HG02763 (cell line): ENCODE measurements at regions not wholly inside any gene's neighbourhood (a gene's known extent, or its start where the extent isn't known, plus 50 kb on each side); places are given as distances from the start of the nearest gene placed in this dataset.

ENCODE experiments used
- ATAC-seq: cut with Tn5 transposase; IDR thresholded peaks from one replicate; pipeline ENCODE4 v1.9.1; 2021; ENCODE audit warnings: mild to moderate bottlenecking, moderate library complexity; ENCODE audit not compliant: unreplicated experiment

DNA sequence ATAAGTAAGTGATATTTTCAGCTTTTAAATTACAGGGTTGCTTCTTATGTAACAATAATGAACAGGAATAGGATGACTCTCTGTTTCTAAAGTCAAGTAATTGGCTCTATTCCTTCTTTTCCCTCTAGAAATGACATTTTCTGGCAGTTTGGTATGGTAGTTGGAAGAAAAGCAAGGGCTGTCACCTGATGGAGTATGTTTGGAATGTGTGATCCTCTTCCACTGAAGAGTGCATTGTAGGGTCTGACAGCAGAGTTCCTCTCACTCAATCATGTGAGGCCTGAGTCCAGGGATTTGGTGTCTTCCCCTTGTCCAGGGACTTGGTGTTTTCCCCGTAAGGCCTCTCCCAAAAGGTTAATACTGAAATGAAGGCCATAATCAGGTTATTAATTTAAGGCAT, 233.8 kb upstream of the FBXL7 start:
- ATAC-seq, result no peak

- no peak for ATAC-seq
These were observed 236.0 kb upstream of the FBXL7 start for GRCh38 chr5:15263942-15264341.

- ATAC-seq, result no peak
These were observed 236.6 kb upstream of the FBXL7 start for GRCh38 chr5:15263406-15263805.

DNA sequence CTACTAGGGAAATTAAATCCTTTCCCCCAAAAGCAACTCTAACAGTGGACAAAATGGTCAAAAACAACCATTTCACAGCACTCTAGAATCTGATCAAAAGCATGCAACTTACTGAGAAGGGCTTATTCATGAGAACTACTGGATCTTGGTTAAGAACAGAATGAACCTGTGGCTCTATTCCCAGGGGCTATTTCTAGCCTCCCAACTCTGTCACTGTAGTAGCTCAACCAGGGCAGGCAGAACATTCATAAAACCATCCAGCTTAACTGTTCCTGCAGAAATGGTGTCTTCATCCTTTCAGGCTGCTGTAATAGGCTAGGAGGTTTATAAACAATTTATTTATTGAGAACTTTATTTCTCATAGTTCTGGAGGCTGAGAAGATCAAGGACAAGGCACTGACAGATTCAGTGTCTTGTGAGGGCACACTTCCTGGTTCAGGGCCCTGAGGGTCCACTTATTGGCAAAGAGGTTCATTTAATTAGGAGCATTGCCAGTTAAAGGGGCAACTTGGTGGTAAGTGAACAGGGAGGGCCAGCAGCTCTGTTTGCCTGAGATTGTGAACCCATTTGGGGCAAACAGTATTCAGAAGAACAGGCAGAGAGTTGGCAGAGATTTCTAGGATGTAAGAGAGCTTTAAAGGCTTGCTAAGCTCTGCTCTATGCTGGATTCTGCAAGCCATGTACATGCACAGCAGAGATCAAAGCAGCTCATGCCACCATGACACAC, 238.5 kb upstream of the FBXL7 start:
- ATAC-seq, result no peak

DNA sequence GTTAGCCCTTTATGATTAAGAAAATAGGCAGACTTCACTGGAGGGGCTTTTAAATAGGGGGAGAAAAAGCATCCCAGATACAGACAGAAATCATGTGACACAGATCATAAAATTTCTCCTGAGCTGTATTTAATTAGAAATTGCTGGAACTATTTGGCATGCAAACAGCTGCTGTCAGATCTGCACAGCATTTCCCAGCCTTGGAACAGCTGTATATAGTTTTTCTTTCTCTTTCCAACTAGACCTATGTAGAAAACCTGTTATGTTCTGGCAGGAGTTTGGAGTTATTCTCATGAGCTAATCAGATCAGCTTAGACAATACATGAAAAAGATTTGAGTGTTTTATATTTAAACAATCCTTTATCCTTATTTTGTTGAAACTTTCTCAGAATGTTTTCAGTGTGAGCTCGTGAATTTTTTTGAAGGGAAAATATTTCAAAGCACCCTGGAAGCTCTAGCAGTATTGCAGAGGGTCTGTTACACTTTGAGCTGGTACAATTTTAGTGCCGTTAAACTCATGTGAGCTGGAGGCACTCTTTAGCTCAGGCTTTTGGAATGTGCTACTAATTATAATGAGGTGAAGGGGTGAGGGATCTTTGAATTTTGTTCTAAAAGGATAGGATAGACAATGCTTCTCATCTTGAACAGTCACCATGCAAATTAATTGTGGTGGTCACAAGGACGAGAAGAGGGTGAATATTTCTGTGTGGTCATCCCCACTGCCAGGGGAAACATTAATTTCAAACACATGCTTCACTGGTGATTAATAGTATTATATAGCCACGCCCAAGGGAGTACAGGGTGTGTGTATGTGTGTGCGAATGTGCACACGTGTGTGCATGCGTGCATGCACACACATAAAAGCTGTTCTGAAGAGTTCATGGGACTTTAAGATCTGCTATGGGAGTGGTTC, 239.4 kb upstream of the FBXL7 start:
- ATAC-seq, result no peak

DNA sequence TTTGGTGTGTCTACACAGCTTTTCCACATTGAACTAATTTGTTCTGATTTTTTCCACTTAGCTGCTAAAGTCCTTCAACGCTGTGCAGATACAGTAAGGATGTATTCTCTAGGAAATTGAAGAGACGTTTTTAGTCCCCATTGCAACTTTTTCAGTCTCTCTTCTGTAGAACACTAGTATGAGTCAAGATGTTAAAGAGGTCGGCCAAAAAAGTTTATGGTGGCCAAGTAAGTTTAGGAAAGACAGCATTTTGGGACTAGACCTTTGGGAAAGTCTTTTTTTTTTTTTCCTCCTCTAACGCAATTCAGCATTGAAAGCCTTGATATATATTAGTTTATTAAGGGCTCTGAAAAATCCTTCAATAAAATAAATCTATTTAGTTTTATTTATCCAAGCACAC, 243.5 kb upstream of the FBXL7 start:
- ATAC-seq, result no peak

GRCh38 chr5:15255576-15255975, 244.4 kb upstream of the FBXL7 start:
- no peak for ATAC-seq

GRCh38 chr5:15254607-15255006, 245.4 kb upstream of the FBXL7 start:
- no peak for ATAC-seq

DNA sequence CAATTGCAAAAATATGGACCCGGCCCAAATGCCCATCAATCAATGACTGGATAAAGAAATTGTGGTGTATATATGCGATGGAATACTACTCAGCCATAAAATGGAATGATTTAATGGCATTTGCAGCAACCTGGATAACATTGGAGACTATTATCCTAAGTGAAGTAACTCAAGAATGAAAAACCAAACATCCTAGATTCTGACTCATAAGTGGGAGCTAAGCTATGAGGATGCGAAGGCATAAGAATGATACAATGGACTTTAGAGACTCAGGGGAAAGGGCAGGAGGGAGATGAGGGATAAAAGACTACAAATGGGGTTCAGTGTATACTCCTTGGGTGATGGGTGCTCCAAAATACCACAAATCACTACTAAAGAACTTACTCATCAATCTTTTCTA, 247.6 kb upstream of the FBXL7 start:
- ATAC-seq, result no peak

DNA sequence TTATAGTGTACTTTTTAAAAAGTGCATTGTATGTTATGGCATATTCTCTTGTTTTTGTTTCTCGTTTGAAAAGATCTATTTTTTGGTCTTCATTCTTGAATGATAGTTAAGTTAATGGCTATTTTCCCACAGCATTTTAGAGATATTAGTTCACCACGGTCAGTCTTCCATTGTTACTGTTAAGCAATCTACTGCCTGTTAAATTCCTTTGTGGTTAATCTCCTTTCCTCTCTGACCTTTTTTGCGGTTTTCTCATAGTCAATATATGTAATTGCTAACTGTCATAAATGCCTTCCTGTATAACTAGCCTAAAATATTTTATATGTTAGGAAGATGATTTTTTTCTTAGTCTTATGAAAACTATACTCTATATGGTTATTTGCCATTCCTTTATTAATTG, 250.8 kb upstream of the FBXL7 start:
- no peak for ATAC-seq

DNA sequence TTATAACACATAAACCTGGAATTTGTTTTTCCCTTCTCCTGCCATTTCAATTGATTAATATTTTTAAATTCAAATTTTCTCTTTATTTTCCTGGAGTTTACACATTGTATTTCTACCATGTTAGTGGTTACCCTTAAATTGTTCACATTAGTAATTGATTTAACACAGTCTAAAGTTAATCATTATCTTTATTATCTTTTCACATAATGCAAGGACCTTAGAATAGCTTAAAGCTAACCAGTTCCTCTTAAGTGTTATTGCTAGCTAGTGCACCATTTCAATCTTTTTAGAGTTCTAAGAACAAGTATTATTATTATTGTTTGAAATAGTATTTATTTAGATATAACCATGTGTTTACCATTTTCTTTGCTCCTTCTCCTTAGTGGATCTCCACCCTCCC, 251.2 kb upstream of the FBXL7 start:
- no peak for ATAC-seq

DNA sequence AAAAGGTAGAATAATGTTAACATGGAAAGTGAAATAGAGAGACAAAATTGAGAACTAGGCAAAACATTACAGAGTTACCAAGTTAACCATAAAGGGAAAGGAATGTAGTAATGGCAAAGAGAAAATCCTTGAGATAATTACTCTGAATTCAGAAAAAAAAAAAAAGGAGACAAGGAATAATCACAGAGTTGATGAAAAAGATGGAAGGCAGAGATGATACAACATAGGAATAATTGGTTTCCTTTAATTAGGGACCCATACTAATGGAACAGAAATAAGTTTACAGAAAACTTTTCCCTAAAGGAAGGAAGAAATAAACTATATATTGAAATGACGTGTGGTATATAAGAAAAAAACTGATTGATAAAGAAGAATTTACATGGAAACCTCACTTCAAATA, 254.1 kb upstream of the FBXL7 start:
- no peak for ATAC-seq

GRCh38 chr5:15243301-15244020, 256.5 kb upstream of the FBXL7 start:
- ATAC-seq, result no peak

GRCh38 chr5:15241216-15241821, 258.7 kb upstream of the FBXL7 start:
- no peak for ATAC-seq

GRCh38 chr5:15238006-15238405, 262.0 kb upstream of the FBXL7 start:
- no peak for ATAC-seq

DNA sequence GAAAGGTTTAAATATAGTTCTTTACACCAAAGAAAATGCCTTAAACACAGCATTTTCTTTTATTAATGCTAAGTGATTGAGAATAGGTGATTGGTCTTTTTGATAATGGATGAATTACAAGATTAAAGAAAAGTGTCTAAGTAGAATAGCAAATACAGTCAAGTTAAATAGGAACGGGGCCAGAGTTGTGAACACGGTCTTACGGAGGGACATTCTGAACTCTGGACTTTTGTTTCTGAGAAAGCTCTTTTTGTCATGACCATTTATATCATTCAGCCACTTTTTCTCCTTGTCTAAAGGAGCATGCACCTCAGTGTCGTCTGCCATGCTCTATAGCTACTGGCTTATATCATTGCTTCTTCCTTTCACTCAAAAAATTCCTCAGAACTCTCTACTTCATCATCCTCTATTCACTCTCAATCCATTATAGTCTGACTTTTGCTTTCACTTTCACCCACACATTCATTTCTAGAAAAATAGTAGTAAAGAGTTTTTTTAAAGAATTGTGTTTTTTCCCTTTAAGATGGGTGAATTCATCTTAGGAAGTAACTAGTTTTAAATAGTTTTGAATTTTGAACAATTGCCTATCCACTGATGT, 263.0 kb upstream of the FBXL7 start:
- ATAC-seq, result no peak

DNA sequence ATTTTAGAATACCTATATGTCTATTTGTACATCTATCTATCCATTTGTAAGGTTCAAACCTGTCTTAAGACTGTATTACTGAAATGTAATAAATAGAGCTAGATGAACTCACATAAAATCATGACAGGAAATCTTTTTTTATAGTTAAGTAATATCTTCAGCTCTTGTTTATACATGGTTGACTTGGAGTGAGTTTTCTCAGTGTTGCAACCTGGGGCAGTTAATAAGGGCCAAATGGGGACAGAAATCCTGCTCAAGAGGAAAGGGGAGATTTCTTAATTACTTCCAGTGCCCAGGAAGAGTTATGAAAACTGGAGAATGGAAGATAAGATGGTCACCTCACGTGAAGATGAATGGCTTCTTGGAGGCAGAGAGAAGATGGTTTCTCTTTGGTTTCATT, 265.1 kb upstream of the FBXL7 start:
- ATAC-seq, result no peak

DNA sequence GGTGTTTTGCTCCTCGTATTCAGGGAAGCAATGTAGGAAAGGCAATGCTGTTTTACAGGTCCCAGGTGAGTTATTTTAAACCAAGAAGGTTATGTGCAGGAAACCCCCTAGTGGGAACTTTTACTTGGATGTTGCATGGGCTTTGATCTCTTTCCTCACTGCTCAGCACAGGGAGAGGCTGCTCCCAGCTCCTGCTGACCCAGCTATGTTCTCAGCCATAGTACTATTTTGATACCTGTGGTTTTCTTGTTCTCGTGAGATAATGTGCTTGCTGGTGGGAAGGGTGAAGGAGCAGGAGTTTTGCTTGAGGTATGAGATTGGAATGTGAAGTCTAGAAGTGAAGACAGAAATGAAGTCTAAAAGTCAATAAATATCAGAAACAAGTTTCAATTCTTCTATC, 265.6 kb upstream of the FBXL7 start:
- no peak for ATAC-seq

- ATAC-seq, result no peak
These were observed 266.4 kb upstream of the FBXL7 start for GRCh38 chr5:15233566-15233965.

DNA sequence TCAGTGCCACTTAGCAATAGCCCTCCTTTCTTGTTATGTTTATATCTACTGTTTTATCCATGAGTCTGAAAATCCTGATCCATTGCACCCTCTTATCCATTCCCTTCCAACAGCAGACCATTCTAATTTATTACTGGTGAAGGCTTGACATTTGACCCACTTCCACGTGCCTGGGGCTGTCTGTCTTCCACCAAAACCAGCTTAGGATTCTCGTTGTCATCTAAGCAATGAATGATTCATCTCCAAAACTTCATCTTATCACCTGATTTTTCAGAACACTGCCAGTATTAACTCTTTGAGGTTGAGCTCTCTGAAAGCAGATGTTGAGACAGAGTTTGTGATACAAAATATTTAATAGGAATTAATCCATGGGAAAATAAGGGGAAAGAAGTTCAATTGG, 277.8 kb upstream of the FBXL7 start:
- ATAC-seq, result no peak

DNA sequence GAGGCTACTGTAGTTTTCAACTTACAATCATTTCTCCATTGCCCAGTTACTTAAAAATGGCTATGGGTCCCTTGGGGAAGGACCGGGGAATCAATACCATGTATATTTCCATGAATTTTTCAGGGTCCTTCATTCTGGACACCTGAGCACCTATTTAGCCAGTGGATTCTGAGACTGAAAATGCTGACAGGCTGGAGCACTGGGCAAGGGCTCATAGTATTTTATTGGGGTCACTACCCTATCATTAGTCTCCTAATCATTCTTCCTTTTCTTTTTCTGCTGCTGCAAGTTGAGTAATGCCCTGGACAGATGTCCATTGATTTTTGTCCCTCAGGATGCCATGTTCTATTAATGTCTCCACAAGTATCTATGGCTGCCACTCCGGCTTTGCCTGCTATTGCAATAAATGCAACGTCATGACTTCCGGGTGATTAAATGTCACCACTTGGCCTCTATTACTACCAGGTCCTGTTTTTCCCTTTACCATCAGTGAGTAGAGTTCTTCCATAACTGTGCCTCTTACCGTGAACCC, 279.3 kb upstream of the FBXL7 start:
- ATAC-seq, result no peak
